ENCODE measurements at regions not wholly inside any gene's neighbourhood (a gene's known extent, or its start where the extent isn't known, plus 50 kb on each side); places are given as distances from the start of the nearest gene placed in this dataset.

- intact Hi-C loops (cut with micrococcal nuclease) = no loop called here
- POLR2A ChIA-PET = no interaction called here
- H3K36me3 ChIP-seq (ENCODE audit: control insufficient read depth, insufficient read depth, low read length) = no peaks in the 10 kb centered on the region
- no peak overlapping the region for H2AFZ ChIP-seq (ENCODE audit: low read depth, low read length)
- TF ChIP-seq JUN (IDR thresholded peaks at IDR 0.05; ENCODE audit: borderline replicate concordance, low read depth, low read length) (no peak), JUN (CRISPR knock-in tag; IDR thresholded peaks at IDR 0.05; ENCODE audit: borderline replicate concordance) (no peak), PRMT5 (CRISPR knock-in tag; IDR thresholded peaks at IDR 0.05) (no peak), ESRRA (IDR thresholded peaks at IDR 0.05; ENCODE audit: borderline replicate concordance, low read depth) (no peak), ZNF586 (CRISPR knock-in tag; conservative IDR thresholded peaks at IDR 0.05) (no peak), PPARD (CRISPR knock-in tag; IDR thresholded peaks at IDR 0.05) (no peak), CXXC5 (CRISPR knock-in tag; IDR thresholded peaks at IDR 0.05) (no peak), PTBP1 (IDR thresholded peaks at IDR 0.05; ENCODE audit: low read depth, low read length) (no peak), ETV1 (tag; conservative IDR thresholded peaks at IDR 0.05; ENCODE audit: low read depth) (no peak), ZNF280A (IDR thresholded peaks at IDR 0.05; ENCODE audit: low read depth, partially characterized antibody) (no peak), CBFA2T2 (conservative IDR thresholded peaks at IDR 0.05) (no peak), PHTF2 (CRISPR knock-in tag; IDR thresholded peaks at IDR 0.05) (no peak)
- no peak overlapping the region for H3K4me2 ChIP-seq (ENCODE audit: insufficient read depth, low read length)
- WGBS (ENCODE audit: insufficient coverage, low coverage, missing lambda C conversion rate) = 3% methylated on average over 3 of the region's 4 CpGs
- H3K27me3 ChIP-seq (ENCODE audit: control insufficient read depth in 2 of 2, insufficient read depth in 2 of 2, low read length in 2 of 2) = no peaks in the 10 kb centered on the region
- H3K4me1 ChIP-seq (replicated peaks in 1 of 2; ENCODE audit: control insufficient read depth in 2 of 2, insufficient read depth in 2 of 2, low read length in 2 of 2) = no peaks in the 10 kb centered on the region
- BruUV-seq (replicated peaks) = no TSS peak
- H3K9me3 ChIP-seq (replicated peaks; ENCODE audit: control insufficient read depth, insufficient read depth, low read depth, low read length) = no peaks in the 10 kb centered on the region
- no peak overlapping the region for H3K4me3 ChIP-seq
- FAIRE-seq (no peak), ATAC-seq (no peak), DNase-seq (ENCODE audit: extremely low read depth in 1 of 4, low spot score in 3 of 4) (no peak)
- H3K9me1 ChIP-seq (ENCODE audit: control insufficient read depth, insufficient read depth, low read length) = no peaks in the 10 kb centered on the region
- no peaks in the 10 kb centered on the region for H4K20me1 ChIP-seq (replicated peaks; ENCODE audit: control insufficient read depth, insufficient read depth, low read length)
- no peaks in the 10 kb centered on the region for H3K79me2 ChIP-seq (ENCODE audit: control insufficient read depth, insufficient read depth, low read length)
- CTCF ChIA-PET (ENCODE audit: low intra/inter-chr PET ratio) = no interaction called here
- H3K27ac ChIP-seq (ENCODE audit: extremely low read depth, low read depth, low read length) = no peak overlapping the region
- no peak overlapping the region for H3K9ac ChIP-seq (ENCODE audit: insufficient read depth in 1 of 2, low read depth in 2 of 2, low read length in 2 of 2)
- in situ Hi-C loops (cut with MboI) = no loop called here
These were observed 780.5 kb upstream of the GOT2 start for GRCh38 chr16:59514651-59515050.
